Ishikawa (cell line): ENCODE measurements at regions not wholly inside any gene's neighbourhood (a gene's known extent, or its start where the extent isn't known, plus 50 kb on each side); places are given as distances from the start of the nearest gene placed in this dataset.

Experiments used
- EP300 ChIP-seq: IDR thresholded peaks from 2 replicates; pipeline ENCODE4 v1.6.1; 2012; ENCODE audit warnings: borderline replicate concordance
- RAD21 ChIP-seq: IDR thresholded peaks from 2 replicates; pipeline ENCODE4 v1.6.1; 2012; ENCODE audit warnings: low read depth
- TAF1 ChIP-seq: IDR thresholded peaks from 2 replicates; pipeline ENCODE4 v1.6.1; 2012; ENCODE audit warnings: low read depth, mild to moderate bottlenecking
- TF ChIP-seq, protein P1 (sequence below): IDR thresholded peaks from 2 replicates; pipeline ENCODE4 v1.6.1; 2012
- TF ChIP-seq, protein P2 (sequence below): IDR thresholded peaks from 2 replicates; pipeline ENCODE4 v1.6.1; 2012; ENCODE audit warnings: low read depth, mild to moderate bottlenecking

DNA sequence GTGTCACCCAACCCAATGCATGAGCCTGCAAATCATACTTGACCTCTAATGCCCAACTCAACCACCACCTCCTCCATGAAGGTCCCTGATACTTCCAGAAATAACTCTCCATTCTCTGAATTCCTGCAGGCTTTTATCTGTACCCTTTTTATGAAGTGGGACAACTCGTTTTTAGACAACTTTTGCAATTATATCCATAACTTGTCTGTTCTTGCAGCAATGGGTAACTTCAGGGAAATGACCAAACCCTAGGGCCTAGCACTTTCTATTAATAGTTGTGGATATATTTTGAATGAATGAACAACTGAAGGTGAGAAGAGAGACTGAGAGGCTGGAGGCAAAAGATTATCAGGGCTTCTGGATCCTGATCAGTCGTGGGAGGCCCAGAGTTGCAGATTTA, 236.6 kb upstream of the MOCS1 start:
- TF ChIP-seq, protein P1, sequence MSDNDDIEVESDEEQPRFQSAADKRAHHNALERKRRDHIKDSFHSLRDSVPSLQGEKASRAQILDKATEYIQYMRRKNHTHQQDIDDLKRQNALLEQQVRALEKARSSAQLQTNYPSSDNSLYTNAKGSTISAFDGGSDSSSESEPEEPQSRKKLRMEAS = no peak
- TF ChIP-seq TAF1 (no peak), RAD21 (no peak), EP300 (no peak)
- TF ChIP-seq, protein P2, sequence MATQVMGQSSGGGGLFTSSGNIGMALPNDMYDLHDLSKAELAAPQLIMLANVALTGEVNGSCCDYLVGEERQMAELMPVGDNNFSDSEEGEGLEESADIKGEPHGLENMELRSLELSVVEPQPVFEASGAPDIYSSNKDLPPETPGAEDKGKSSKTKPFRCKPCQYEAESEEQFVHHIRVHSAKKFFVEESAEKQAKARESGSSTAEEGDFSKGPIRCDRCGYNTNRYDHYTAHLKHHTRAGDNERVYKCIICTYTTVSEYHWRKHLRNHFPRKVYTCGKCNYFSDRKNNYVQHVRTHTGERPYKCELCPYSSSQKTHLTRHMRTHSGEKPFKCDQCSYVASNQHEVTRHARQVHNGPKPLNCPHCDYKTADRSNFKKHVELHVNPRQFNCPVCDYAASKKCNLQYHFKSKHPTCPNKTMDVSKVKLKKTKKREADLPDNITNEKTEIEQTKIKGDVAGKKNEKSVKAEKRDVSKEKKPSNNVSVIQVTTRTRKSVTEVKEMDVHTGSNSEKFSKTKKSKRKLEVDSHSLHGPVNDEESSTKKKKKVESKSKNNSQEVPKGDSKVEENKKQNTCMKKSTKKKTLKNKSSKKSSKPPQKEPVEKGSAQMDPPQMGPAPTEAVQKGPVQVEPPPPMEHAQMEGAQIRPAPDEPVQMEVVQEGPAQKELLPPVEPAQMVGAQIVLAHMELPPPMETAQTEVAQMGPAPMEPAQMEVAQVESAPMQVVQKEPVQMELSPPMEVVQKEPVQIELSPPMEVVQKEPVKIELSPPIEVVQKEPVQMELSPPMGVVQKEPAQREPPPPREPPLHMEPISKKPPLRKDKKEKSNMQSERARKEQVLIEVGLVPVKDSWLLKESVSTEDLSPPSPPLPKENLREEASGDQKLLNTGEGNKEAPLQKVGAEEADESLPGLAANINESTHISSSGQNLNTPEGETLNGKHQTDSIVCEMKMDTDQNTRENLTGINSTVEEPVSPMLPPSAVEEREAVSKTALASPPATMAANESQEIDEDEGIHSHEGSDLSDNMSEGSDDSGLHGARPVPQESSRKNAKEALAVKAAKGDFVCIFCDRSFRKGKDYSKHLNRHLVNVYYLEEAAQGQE = no peak
